Ureter (tissue), 1 donor: ENCODE measurements at regions not wholly inside any gene's neighbourhood (a gene's known extent, or its start where the extent isn't known, plus 50 kb on each side); places are given as distances from the start of the nearest gene placed in this dataset.
"Not testable (repeated sequence)": the region's sequence is repeated elsewhere in the genome, so short reads cannot be mapped to it uniquely, and the experiment has no call there.

ENCODE experiments used
- DNase-seq: peaks from one replicate; pipeline ENCODE4 v3.0.0-alpha.2; 2020; ENCODE audit warnings: low spot score
- donor health status: DM: yes; HTN: yes; CAD: no.

DNA sequence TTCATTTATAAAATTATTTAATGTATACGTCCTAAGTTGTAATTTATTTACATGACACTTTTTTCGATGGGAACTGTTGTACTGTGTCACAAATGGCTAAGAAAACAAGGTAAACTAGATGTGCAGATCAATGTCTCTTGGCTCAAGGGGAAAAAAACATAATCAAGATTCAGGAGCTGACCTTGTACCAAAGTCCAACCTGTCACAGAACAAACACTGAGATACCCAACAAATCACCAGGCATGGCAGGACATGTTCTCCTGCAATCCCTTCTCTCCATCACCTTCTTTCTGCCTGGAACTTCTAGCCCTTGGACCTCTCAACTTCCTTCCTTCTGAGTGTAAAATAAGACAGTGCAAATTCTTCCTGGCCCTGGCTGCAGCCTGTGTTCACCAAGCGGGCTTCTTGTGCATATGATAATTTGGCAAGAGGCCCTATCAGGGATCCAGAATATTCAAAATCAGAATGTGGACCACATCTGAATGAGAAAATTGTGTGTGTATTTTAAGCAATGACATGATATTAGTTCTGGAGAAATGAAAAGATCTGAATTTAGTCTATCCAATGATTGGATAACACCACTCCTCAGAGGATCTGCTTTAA, 445.9 kb downstream of the ZNF536 start:
- no peak for DNase-seq

DNA sequence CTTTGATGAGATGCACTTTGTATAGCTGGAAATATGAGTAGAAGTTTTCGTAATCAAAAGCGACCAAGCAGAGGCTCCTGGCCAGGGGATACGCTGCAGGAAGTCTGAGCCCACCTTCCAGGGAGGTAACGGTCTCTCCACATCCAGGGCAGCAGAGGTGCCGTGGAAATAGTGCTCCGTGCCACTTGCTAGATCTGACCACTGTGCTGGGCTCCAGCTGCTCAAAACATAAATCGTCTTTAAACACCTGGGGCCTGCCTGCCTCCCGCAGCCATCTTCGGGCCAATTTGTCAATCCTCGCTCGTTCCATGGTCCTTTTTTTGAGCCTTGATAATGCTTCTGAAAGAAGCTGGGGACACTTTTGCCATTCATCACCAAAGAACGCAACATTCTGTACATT, 445.0 kb downstream of the ZNF536 start:
- no peak for DNase-seq

DNA sequence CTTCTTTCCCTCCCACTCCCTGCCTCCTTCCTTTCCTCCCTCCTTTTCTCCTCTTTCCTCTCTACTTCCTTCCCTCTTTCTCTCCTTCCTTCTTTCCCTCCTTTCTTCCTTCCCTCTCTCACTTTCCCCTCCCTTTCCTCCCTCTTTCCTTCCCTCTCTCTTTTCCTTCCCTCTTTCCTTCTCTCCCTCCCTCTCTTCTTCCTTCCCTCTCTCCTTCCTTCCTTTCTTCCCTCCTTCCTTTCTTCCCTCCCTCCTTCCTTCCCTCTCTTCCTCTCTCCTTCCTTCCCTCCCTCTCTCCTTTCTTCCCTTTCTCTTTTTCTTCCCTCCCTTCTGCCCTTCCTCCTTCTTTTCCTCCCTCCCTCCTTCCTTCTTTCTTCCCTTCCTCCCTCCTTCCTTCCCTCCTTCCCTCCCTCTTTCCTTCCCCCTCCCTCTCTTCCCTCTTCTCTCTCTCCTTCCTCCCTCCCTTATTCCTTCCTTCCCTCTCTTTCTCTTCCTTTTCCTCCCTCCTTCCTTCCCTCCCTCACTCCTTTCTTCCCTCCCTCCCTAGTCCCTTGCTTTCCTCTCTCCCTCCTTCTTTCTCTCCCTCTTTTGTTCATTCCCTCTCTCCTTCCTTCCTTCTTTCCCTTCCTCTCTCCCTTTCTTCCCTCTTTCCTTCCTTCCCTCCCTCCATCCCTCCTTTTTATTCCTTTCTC, 443.9 kb downstream of the ZNF536 start:
- DNase-seq = no peak

DNA sequence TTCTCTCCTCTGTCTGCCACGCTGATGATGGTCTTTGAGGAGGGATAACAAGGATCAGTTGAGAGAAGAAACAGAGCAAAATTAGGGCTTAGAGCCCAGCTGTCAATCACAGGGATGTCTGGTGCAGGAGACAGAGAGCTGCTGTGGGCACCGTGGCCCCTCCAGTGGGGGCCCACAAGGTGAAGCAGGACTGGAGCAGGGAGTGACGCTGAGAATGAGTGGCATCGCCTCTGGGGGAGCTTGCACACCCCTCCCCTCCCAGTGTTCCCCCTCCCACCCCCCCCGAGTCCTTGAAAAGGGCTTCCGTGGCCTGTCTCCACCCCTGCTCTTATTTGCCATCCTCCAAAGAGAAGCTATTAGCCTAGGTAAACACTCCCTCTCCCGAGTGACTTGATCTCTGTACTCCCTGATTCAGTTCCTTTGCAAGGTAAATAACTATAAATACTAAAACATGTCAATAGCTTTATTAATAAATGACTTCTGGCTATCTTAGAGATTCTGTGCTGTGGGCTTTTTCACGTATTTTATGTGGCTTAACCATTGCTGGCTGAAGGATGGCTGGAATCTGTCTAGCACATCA, 440.0 kb downstream of the ZNF536 start:
- no peak for DNase-seq

DNA sequence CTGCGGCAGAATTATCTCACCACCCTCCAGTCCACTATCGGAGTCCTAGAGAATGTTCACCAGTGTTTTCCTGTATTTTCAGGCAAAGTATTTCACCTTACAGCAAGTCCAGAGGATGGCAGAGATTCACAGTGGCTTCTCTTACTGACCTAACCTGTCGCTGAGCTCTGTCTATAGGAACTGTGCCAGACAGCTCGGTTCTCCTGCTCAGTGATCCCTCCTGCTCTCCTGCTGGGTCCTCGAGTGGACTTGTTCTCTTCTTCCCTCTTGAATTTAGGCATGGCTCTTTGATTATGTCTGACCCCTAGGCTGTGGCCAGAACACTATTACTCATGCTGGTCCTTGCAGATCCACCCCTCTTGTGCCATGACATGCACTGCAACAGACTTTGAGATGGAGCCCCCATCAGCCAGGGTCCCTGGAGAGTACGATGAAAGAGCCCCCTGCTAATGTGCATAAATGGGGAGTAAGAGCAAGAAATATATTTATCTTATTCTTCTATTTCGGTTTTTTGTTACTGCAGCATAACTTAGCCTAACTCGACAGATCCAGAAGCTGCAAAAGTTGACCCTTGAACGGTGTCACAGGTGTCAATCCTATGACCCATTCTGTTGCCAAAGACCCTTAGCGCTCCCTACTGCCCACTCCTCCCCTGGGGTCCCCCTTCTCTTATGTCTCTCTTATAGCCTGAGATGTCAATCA, 439.4 kb downstream of the ZNF536 start:
- no peak for DNase-seq

DNA sequence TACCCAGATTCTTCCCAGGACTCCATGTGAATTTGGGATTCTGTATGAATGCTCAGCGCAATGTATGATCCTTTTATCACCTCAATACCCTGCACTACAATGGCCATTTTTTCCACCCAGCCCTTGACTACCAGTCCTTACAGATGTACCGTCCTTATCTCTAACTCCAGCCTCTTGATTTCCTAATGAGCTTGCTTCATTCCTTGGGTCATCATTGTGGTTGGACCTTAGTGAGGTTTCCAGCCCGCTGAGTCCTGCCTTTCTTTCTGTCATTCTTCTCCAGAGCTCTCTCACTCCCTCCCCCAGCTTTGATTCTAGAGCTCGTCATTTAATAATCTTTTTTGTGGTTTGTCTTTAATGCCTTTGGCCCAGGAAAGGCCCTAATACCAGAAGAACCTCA, 438.5 kb downstream of the ZNF536 start:
- no peak for DNase-seq

DNA sequence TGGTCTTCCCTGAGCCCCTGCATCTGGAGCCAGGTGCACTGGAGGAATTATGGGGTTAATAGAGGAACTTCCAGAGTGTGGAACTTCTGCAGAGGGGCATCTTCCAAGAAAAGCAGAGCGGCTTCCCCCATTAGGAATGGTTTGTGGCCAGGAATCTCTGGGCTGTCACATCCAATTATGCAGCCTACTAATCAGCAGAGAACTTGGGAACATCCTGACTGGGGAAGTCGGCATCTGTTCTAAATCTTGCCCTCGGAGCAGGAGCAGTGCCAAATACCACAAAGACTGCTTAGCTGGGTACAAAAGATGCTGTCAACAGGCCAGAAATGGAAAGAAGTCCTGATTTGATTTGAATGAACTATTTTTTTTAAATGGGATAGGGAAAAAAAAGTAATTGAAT, 435.1 kb downstream of the ZNF536 start:
- DNase-seq = no peak

DNA sequence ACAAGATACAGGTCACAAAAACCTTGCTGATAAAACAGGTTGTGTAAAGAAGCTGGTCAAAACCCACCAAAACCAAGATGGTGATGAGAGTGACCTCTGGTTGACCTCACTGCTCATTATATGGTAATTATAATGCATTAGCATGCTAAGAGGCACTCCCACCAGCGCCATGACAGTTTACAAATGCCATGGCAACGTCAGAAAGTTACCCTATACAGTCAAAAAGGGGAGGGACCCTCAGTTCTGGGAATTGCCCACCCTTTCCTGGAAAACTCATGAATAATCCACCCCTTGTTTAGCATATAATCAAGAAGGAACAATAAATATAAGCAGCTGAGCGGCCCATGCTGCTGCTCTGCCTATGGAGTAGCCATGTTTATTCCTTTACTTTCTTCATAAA, 434.1 kb downstream of the ZNF536 start:
- no peak for DNase-seq

DNA sequence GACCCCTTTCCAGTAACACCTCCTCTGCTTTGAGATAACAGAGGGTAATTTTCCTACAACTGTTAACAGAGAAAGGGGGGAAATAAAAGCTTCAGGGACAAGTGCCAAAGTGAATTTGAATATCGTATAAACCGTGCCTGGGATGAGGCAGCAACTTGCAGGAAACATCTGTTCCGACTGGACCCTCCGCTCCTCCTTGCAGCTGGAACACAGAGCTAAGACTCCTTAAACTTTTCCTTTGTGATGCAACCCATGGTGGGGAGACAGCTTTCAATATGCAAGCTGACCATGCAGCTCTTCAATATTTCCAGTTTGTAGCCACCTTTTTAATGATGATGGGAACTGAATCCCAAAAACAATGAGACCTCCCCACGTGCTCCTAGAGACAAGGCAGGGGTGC, 432.6 kb downstream of the ZNF536 start:
- DNase-seq = no peak

DNA sequence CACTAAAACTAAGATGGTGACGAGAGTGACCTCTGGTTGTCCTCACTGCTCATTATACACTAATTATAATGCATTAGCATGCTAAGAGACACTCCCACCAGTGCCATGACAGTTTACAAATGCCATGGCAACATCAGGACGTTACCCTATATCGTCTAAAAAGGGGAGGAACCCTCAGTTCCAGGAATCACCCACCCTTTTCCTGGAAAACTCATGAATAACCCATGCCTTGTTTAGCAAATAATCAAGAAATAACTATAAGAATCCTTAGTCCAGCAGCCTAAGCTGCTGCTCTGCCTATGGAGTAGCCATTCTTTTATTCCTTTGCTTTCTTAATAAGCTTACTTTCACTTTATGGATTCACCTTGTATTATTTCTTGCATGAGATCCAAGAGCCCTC, 432.1 kb downstream of the ZNF536 start:
- not testable (repeated sequence) for DNase-seq

DNA sequence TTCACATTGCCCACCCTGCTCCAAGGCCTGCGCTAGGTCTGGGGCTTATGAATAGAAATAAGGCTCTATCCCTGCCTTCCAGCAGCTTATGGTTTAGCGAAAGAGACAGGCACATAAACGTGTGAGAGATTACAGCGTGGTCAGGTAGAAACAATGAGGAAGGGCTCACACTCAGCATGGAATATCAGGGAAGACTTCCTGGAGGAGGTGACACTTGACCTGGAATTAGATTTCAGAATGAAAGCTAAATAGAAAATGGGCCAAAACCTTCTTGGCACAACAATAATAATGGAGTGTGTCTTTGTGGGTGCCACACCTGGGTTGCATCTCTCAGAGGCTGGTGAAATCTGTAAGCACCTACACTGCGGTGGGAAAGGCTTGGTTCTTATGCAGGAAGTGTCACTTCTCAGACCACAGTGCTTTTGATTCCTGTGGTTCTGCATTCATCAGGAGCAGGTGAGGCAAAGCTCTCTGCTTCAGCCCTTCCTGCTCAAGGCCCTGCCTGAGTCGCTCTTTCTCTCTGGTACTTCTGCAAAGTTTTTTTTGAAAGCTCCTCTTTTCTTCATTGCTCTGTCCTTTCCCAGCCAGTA, 430.3 kb downstream of the ZNF536 start:
- DNase-seq = no peak

DNA sequence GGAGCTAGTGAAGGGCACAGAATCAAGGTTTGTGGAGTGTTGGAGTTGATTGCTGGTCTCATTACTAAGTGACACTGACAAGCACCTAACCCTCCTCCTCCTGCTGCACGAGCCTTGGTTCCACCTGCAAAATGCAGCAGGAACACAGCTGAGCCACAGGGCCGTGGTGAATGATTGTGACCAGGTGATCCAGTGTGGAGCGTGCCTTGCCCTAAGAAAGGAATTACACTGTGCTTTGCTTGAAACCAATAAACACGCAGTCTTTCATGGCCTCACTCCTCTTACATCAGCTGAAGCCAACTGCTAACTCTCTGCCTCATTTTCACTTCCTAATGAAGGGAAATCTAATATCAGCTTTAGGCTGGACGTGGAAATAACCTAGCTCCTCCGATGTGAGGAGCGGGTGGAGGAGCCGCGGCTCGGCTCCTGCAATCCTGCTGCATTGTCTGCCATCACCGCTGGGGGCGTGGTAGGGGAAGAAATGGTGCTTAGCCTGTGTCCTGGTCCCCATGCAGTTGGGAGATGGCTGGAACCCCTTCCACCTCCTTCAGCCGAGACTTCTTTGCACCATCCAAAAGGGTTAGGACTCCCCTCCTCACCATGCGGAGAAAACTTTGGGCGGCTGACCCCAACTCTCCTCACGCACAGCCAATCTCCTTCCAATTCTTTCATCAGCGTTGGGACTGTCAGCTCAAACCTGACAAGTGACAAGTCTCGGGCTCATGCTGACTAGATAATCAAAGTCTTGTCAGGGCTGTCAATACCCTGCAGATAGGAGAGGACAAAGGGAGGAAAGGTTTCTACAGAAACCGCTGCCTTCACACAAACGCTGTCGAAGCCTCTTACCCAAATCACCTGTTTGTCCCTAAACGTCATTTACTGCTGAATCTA, 427.9 kb downstream of the ZNF536 start:
- DNase-seq = peak; percentile 48

DNA sequence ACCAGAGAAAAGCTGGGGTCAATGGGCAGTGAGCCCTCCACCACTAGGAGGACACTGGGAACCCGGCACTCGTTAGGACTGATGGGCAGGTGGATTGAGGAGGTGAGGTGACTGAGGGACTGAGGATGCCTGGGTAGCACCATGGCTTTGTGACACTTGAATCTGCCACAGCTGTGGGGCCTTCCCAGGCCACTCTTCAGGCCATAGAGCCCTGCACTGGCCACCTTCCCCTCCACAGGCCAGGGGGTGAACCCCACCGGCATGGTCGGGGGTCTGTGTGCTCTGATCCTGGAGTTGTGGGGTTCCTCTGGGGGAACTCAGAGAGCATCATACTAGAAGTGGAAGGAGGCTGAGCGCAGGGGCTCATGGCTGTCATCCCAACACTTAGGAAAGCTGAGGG, 423.5 kb downstream of the ZNF536 start:
- no peak for DNase-seq

DNA sequence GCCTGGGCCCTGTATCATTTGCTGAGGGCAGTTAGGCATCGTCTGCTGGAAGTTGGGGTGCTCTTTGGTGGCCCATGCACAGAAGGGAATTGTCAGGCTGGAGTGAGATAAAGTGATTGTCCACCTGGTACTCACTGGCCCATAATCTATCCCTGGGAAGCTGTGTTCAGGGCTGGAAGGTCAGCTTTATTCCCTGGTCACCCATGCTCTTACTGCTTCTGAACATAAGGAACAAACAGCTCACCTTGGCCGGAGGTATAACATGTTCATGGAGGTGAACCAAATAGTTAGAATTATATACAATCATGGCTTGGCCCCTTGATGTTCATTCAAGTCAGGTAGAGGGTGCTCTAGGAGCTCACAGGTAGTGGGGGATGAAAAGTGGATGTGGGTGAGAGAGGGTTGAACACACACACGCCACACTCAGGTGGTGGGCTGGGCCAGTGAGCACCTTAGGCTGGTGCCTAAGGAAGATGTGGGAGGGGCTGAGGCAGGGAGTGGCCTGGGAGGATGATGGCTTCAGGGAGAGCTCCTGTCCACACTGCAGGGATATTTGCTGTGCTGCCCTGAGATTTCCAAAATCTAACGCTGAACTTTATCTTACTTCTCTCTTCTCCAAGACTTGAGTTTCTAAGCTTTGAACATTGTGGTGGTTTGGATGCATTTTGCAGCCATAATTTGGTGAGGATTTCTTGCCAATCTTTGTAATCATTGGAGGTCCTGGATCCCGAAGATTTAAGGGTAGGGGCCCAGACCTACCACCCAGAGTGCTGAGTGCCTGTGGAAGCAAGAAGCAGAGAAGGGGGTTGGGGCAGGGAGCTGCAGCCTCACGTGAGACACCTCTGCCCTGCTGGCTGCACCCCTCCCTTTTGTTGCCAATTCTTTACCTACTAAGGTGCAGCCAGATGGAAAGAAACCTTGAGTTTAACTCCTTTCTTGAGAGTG, 420.6 kb downstream of the ZNF536 start:
- peak; percentile 24 for DNase-seq

DNA sequence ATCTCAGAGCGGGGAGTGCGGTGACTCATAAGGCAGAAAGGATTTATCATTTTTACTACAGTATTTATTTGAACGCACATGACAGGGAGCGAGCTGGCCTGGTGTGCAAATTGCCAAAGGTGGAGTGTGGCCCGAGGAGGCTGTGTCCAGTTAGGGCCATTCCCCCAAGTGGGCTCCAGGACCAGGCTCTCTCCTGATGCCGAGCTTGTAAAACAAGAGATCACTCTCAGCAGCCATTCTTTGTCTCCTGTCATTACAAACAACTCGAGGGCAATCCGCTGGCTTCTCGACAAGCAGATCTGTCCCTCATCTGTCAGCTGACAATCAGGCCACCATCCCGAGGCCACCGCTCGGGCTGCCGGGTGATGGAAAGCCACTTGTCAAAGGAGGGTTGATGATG, 418.9 kb downstream of the ZNF536 start:
- DNase-seq = peak; percentile 36

DNA sequence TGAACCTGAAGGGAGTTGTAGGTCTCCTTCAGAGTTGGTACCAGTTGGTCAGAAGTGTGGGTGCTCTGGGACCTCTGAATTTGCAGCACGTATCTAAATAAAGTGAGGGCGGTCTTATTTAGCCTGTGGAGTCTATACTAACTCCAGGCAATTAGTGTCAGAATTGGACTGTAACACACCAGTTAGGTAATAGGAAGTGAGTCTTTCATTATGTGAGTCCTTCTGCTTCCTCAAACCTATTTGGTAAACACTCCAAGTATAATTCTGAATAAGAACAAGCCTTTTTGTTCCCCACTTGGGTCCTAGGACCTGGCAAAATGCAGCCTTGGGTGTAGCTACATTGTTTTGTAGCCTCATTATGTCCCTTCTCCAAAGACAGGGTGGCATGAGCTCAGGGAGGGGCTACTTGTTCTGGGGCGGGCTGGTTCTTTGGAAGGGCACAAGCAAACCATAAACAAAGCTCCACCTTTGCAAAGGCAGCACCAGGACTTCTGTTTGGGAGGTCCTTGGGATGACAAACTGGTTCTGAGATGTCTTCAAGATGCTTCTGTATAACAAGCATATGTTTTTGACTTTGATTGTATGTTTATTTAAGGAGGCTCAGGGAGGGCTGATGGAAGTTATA, 418.0 kb downstream of the ZNF536 start:
- DNase-seq = peak; percentile 19

DNA sequence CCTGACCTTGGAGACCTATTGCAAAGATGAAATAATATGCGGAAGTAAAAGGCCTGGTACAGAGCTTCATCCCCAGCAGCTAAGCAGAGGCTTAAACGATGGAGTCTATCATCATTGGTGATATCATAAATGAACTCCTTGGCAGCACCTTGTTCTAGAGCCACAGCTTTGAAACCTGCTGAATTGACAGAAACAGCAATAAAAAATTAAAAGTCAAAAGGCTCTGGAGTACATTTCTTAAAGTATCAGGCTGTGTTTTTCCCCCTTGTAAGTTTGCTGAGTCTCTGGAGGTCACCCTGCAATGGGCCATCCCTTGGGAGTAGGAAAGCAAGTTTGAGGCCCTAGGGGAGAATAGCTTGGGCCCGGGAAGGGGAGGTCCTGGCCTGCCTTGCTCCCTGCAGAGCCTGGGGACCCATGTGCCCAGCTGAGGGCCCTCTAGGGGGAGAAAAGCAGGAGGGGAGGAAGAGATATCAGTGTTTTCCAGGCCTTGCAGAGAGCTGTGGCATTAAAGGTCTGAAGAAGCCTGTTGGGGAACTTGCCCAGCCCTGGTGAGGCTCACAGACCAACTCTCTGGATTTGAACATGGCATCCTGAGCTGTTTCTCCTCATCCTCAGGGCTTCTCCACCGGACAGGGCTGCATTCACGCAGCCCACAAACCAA, 416.1 kb downstream of the ZNF536 start:
- DNase-seq = peak; percentile 32

DNA sequence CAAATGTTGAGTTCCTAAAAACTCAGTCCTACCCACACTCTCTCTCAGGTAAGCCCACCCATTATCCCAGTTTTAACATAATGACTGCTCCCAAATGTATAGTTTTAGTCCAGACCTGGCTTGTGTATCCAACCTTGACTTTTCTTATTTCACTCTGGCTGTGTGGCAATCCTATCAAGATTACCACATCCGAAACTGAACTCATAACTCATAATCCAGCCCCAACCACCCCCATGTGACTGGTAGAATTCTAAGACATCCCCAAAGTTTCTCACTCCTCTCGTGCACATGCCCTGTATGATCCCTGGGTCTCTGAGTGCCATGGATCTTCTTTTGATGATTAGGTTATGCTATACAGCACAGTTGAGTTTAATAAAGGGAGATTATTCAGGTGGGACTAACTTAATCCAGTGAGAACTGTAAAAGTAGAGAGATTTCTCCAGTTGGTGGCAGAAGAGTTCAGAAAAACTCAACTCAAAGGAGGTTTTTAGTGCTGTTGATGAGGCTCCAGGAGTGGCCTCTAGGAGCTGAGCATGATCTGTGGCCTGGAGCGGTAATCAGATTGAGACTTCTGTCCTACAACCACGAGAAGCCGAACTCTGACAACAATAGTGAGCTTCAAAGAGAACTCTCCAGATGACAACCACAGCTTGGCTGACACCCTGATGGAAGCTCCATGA, 413.4 kb downstream of the ZNF536 start:
- no peak for DNase-seq
